ENCODE measurements at regions not wholly inside any gene's neighbourhood (a gene's known extent, or its start where the extent isn't known, plus 50 kb on each side); places are given as distances from the start of the nearest gene placed in this dataset.
"Not testable (repeated sequence)": the region's sequence is repeated elsewhere in the genome, so short reads cannot be mapped to it uniquely, and the experiment has no call there.

DNA sequence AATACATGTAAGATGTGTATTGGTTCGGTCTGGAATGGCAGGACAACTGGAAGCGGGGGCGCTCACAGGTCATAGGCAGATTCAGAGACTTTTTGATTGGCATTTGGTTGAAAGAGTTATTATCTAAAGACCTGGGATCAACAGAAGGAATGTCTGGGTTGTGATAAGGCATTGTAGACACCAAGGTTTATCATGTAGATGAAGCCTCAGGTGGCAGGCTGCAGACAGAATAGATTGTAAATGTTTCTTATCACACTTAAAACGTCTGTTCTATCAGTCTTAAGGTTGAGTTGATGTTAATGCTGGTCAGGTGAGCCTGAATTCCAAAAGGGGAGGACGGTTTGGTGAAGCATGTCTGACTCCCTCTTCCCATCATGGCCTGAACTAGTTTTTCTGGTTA, 295.9 kb upstream of the PROK2 start:
- Histone ChIP-seq H3K4me3 (no peak overlapping the region), H3K4me1 (peaks cover 0 to 5% (median 0%) of the 10 kb centered on the region in 4 donors), H3K9me3 (peaks cover 0 to 10% (median 0%) of the 10 kb centered on the region in 4 donors), H3K27ac (no peak overlapping the region), H3K36me3 (no peaks in the 10 kb centered on the region), H3K27me3 (no peaks in the 10 kb centered on the region)
- DNase-seq (ENCODE audit: low spot score in 2 of 2), result no peak
- 92 to 95% methylated on average over 5 of the region's 5 CpGs for WGBS, 2 donors
- TF ChIP-seq, protein P1, sequence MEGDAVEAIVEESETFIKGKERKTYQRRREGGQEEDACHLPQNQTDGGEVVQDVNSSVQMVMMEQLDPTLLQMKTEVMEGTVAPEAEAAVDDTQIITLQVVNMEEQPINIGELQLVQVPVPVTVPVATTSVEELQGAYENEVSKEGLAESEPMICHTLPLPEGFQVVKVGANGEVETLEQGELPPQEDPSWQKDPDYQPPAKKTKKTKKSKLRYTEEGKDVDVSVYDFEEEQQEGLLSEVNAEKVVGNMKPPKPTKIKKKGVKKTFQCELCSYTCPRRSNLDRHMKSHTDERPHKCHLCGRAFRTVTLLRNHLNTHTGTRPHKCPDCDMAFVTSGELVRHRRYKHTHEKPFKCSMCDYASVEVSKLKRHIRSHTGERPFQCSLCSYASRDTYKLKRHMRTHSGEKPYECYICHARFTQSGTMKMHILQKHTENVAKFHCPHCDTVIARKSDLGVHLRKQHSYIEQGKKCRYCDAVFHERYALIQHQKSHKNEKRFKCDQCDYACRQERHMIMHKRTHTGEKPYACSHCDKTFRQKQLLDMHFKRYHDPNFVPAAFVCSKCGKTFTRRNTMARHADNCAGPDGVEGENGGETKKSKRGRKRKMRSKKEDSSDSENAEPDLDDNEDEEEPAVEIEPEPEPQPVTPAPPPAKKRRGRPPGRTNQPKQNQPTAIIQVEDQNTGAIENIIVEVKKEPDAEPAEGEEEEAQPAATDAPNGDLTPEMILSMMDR (IDR thresholded peaks at IDR 0.05), result no peak
- TF ChIP-seq EP300 (IDR thresholded peaks at IDR 0.05), result no peak

DNA sequence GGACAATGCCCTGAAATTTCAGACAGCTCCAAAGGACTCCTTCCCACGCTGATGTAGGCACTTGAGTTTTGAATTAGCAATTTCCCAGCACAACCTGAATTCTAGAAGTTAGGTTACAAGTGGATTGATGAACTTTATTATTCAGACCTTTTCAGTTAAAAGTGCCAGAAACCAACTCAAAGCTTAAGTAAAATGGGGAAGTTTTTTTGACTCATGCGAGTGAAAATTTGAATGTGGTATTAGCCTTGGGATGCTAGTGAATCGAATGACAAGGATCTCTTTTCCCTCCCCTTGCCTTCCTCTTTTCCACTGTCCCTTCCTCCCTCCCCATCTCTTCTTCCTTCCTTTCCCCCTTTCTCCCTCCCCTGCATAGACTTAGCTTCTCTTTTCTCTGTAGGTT, 295.1 kb upstream of the PROK2 start:
- no peak for DNase-seq (ENCODE audit: low spot score in 2 of 2)
- Histone ChIP-seq H3K4me3 (no peak overlapping the region), H3K27me3 (no peaks in the 10 kb centered on the region), H3K36me3 (no peaks in the 10 kb centered on the region), H3K27ac (no peak overlapping the region), H3K4me1 (peaks cover 0 to 5% (median 0%) of the 10 kb centered on the region in 4 donors), H3K9me3 (peaks cover 0 to 17% (median 0%) of the 10 kb centered on the region in 4 donors)
- peak in 1 of 2 donors; percentile 19 for TF ChIP-seq EP300 (IDR thresholded peaks at IDR 0.05)
- no peak for TF ChIP-seq POLR2A (IDR thresholded peaks at IDR 0.05)
- 87 to 89% methylated on average over 3 of the region's 3 CpGs for WGBS, 2 donors

DNA sequence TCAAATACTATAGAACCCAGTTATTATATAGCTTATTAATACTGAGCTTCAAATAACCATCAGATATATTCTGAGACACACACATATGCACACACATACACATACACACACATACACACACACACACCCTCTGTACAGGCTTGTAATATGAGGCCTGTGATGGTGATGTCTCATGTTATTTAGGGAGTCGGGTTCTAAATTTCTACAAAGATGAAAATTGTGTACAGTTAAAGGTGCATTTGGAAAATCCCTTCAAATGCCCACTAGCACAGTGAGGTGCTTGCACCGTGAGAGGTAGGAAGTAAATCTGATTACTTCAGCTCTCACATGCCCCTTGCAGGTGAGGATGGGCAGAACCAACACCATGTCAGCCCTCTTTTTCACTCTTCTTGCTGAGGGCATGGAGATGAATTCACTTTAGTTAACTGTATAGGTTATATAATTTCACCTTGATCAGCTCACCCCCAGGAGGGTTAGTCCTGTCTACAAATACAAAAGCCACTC, 294.5 kb upstream of the PROK2 start:
- H3K36me3 ChIP-seq, result no peaks in the 10 kb centered on the region
- H3K27me3 ChIP-seq, result no peaks in the 10 kb centered on the region
- H3K4me3 ChIP-seq, result no peak overlapping the region
- no peak overlapping the region for H3K27ac ChIP-seq
- TF ChIP-seq POLR2A (IDR thresholded peaks at IDR 0.05) (no peak), EP300 (IDR thresholded peaks at IDR 0.05) (no peak)
- TF ChIP-seq, protein P1 (IDR thresholded peaks at IDR 0.05), result no peak
- WGBS, 2 donors, result 91 to 97% methylated on average over 2 of the region's 2 CpGs
- H3K4me1 ChIP-seq, result peaks cover 0 to 5% (median 0%) of the 10 kb centered on the region in 4 donors
- H3K9me3 ChIP-seq, result peaks cover 0 to 20% (median 0%) of the 10 kb centered on the region in 4 donors
- no peak for DNase-seq (ENCODE audit: low spot score in 2 of 2)

DNA sequence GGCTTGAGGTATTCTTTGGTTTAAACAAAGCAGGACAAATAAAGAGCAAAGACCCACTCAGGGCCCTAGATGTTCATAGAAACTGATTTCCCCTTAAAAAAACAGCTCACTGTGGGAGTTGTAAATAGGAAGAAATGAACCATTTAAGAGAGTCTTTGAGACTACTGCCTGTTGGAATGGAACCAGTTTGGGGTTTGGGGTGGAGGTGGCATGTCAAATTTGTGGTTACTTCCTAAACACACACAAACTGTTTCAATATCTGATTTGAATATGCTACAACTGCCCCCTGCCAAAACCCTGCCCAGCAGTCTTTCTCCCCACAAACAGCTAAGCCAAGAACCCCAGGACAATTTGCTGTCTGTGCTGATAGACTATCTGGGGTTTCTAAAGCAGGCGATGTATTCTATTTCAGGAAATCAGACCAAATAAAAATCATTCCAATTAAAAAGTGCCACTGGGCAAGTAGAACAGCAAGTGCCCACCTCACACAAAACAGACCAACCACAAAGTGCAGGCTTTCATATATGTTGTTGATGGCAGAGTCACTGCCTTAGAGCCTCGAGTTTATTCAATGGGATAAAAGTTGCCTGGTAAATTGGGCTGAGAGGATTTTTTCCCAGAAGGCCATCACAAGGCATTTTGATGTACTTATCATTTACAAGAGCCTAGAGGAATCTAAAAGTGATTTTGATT, 293.9 kb upstream of the PROK2 start:
- H3K36me3 ChIP-seq, result no peaks in the 10 kb centered on the region
- H3K27ac ChIP-seq, result no peak overlapping the region
- peaks cover 0 to 20% (median 0%) of the 10 kb centered on the region in 4 donors for H3K9me3 ChIP-seq
- H3K4me1 ChIP-seq, result peaks cover 0 to 5% (median 0%) of the 10 kb centered on the region in 4 donors
- H3K4me3 ChIP-seq, result no peak overlapping the region
- no peak for DNase-seq (ENCODE audit: low spot score in 2 of 2)
- H3K27me3 ChIP-seq, result no peaks in the 10 kb centered on the region
- TF ChIP-seq, protein P1 (IDR thresholded peaks at IDR 0.05), result no peak
- no peak for TF ChIP-seq POLR2A (IDR thresholded peaks at IDR 0.05)
- no peak for TF ChIP-seq EP300 (IDR thresholded peaks at IDR 0.05)
- 62 to 68% methylated on average over 2 of the region's 2 CpGs for whole genome bisulfite sequencing, 2 donors

DNA sequence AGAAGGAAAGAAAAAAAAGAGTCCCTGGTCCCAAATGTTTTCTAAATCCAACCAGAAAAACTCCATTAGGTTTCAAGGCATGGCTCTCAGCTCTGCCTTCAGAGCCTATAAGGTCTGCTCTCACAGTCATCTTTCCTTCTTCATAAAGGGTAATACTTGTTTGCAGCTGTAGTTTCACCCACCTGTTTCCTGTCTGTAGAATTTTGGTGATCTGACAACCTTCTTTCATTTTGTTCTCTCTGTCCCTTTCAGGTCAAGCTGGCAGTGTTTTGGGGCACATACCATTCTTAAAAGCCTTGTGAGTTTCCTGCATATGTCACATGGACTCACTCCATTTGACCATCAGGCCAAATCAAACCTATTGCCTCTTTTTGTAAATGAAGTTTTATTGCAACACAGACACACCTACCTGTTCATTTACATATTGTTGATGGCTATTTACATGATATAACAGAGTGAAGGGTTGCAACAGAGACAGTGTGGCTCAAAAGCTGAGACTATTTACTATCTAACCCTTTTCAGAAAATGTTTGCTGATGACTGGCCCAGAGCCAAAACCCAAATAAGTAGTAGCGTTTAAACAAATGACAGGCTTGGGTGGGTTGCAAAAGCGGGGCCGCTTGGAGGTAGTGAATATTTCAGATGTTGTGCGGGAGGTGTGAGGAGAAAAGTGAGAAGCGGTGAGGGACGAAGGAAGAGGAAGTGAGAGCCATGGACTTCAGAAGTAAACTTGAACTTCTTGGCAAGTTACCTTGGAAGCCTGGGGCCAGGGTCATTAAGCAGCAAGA, 292.7 kb upstream of the PROK2 start:
- Histone ChIP-seq H3K9me3 (peaks cover 0 to 20% (median 0%) of the 10 kb centered on the region in 4 donors), H3K4me3 (no peak overlapping the region), H3K27me3 (no peaks in the 10 kb centered on the region), H3K4me1 (peaks cover 0 to 5% (median 0%) of the 10 kb centered on the region in 4 donors), H3K36me3 (no peaks in the 10 kb centered on the region), H3K27ac (no peak overlapping the region)
- 79% methylated on average over 6 of the region's 6 CpGs for WGBS, 2 donors
- no peak for DNase-seq (ENCODE audit: low spot score in 2 of 2)
- TF ChIP-seq, protein P1 (IDR thresholded peaks at IDR 0.05), result no peak
- no peak for TF ChIP-seq POLR2A (IDR thresholded peaks at IDR 0.05)
- no peak for TF ChIP-seq EP300 (IDR thresholded peaks at IDR 0.05)

DNA sequence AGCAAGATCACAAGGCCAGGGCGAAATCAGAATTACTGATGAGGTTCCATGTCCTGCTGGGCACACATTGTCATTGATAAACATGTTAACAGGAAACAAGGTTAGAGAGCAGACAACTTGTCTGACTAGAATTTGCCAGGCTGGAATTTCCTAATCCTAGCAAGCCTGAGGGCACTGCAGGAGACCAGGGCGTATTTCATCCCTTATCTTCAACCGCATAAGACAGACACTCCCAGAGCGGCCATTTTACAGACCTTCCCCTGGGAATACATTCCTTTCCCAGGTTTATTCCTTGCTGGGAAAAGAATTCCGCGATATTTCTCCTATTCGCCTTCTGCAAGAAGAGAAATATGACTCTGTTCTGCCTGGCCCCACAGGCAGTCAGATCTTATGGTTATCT, 290.9 kb upstream of the PROK2 start:
- not testable (repeated sequence) for H3K27ac ChIP-seq; H3K36me3 ChIP-seq; DNase-seq (ENCODE audit: low spot score in 2 of 2); H3K4me3 ChIP-seq; H3K27me3 ChIP-seq; H3K4me1 ChIP-seq
- WGBS, 2 donors, result 89 to 92% methylated on average over 7 of the region's 7 CpGs
- peaks cover 0 to 20% (median 0%) of the 10 kb centered on the region in 4 donors for H3K9me3 ChIP-seq
